ENCODE measurements at regions not wholly inside any gene's neighbourhood (a gene's known extent, or its start where the extent isn't known, plus 50 kb on each side); places are given as distances from the start of the nearest gene placed in this dataset.

GRCh38 chr2:16548036-16548435 is 117.6 kb downstream of the CYRIA start:
- Mint-ChIP-seq H3K27ac (no peak overlapping the region), H3K9me3 (no peaks in the 10 kb centered on the region), H3K4me3 (no peak overlapping the region), H3K4me1 (no peaks in the 10 kb centered on the region), H3K27me3 (no peaks in the 10 kb centered on the region), H3K36me3 (no peaks in the 10 kb centered on the region)
- DNase-seq = no peak
- no peak for ATAC-seq (ENCODE audit: low read depth)
- POLR2A ChIA-PET = no interaction called here

GRCh38 chr2:16546128-16546754 is 119.4 kb downstream of the CYRIA start:
- no peaks in the 10 kb centered on the region for H3K27me3 Mint-ChIP-seq
- ATAC-seq (ENCODE audit: low read depth) (no peak), DNase-seq (no peak)
- no peak overlapping the region for H3K4me3 Mint-ChIP-seq
- H3K27ac Mint-ChIP-seq = no peak overlapping the region
- no peaks in the 10 kb centered on the region for H3K36me3 Mint-ChIP-seq
- H3K9me3 Mint-ChIP-seq = no peaks in the 10 kb centered on the region
- H3K4me1 Mint-ChIP-seq = no peaks in the 10 kb centered on the region
- POLR2A ChIA-PET = no interaction called here

- POLR2A ChIA-PET = no interaction called here
- DNase-seq = no peak
- Mint-ChIP-seq H3K27ac (no peak overlapping the region), H3K4me1 (no peaks in the 10 kb centered on the region), H3K4me3 (no peak overlapping the region), H3K9me3 (no peaks in the 10 kb centered on the region), H3K27me3 (peaks cover 2% of the 10 kb centered on the region), H3K36me3 (no peaks in the 10 kb centered on the region)
- no peak for ATAC-seq (ENCODE audit: low read depth)
Measured at GRCh38 chr2:16538707-16539106, 126.9 kb downstream of the CYRIA start.

- Mint-ChIP-seq H3K36me3 (no peaks in the 10 kb centered on the region), H3K27ac (no peak overlapping the region), H3K4me1 (no peaks in the 10 kb centered on the region), H3K4me3 (no peak overlapping the region), H3K9me3 (no peaks in the 10 kb centered on the region), H3K27me3 (peaks cover 2% of the 10 kb centered on the region)
- ATAC-seq (ENCODE audit: low read depth) (no peak), DNase-seq (no peak)
- POLR2A ChIA-PET = no interaction called here
Measured at GRCh38 chr2:16537347-16537746, 128.3 kb downstream of the CYRIA start.

GRCh38 chr2:16526193-16526592 is 139.4 kb downstream of the CYRIA start:
- no peaks in the 10 kb centered on the region for H3K27me3 Mint-ChIP-seq
- DNase-seq (no peak), ATAC-seq (ENCODE audit: low read depth) (no peak)
- H3K27ac Mint-ChIP-seq = no peak overlapping the region
- H3K4me1 Mint-ChIP-seq = no peaks in the 10 kb centered on the region
- POLR2A ChIA-PET = no interaction called here
- H3K9me3 Mint-ChIP-seq = no peaks in the 10 kb centered on the region
- no peak overlapping the region for H3K4me3 Mint-ChIP-seq
- no peaks in the 10 kb centered on the region for H3K36me3 Mint-ChIP-seq

- no peak overlapping the region for H3K27ac Mint-ChIP-seq
- no peak for ATAC-seq (ENCODE audit: low read depth)
- DNase-seq = no peak
- POLR2A ChIA-PET = no interaction called here
- no peaks in the 10 kb centered on the region for H3K4me1 Mint-ChIP-seq
- H3K9me3 Mint-ChIP-seq = no peaks in the 10 kb centered on the region
- no peaks in the 10 kb centered on the region for H3K27me3 Mint-ChIP-seq
- no peak overlapping the region for H3K4me3 Mint-ChIP-seq
- no peaks in the 10 kb centered on the region for H3K36me3 Mint-ChIP-seq
Measured at GRCh38 chr2:16525265-16525887, 140.3 kb downstream of the CYRIA start.

- POLR2A ChIA-PET = no interaction called here
- H3K27me3 Mint-ChIP-seq = no peaks in the 10 kb centered on the region
- no peak overlapping the region for H3K27ac Mint-ChIP-seq
- ATAC-seq (ENCODE audit: low read depth) (no peak), DNase-seq (no peak)
- no peak overlapping the region for H3K4me3 Mint-ChIP-seq
- no peaks in the 10 kb centered on the region for H3K4me1 Mint-ChIP-seq
- H3K9me3 Mint-ChIP-seq = no peaks in the 10 kb centered on the region
- no peaks in the 10 kb centered on the region for H3K36me3 Mint-ChIP-seq
Measured at GRCh38 chr2:16523711-16524110, 141.9 kb downstream of the CYRIA start.

GRCh38 chr2:16522031-16522831 is 143.4 kb downstream of the CYRIA start:
- Mint-ChIP-seq H3K27ac (no peak overlapping the region), H3K9me3 (no peaks in the 10 kb centered on the region), H3K4me3 (no peak overlapping the region), H3K36me3 (no peaks in the 10 kb centered on the region), H3K4me1 (no peaks in the 10 kb centered on the region), H3K27me3 (peaks cover 2% of the 10 kb centered on the region)
- DNase-seq (no peak), ATAC-seq (ENCODE audit: low read depth) (no peak)
- POLR2A ChIA-PET = no interaction called here

GRCh38 chr2:16520891-16521290 is 144.7 kb downstream of the CYRIA start:
- H3K4me1 Mint-ChIP-seq = no peaks in the 10 kb centered on the region
- H3K27me3 Mint-ChIP-seq = peaks cover 2% of the 10 kb centered on the region
- no peak overlapping the region for H3K27ac Mint-ChIP-seq
- DNase-seq = no peak
- H3K9me3 Mint-ChIP-seq = no peaks in the 10 kb centered on the region
- POLR2A ChIA-PET = no interaction called here
- ATAC-seq (ENCODE audit: low read depth) = no peak
- H3K36me3 Mint-ChIP-seq = no peaks in the 10 kb centered on the region
- no peak overlapping the region for H3K4me3 Mint-ChIP-seq

- peaks cover 9% of the 10 kb centered on the region for H3K27me3 Mint-ChIP-seq
- H3K36me3 Mint-ChIP-seq = no peaks in the 10 kb centered on the region
- POLR2A ChIA-PET = no interaction called here
- no peaks in the 10 kb centered on the region for H3K4me1 Mint-ChIP-seq
- H3K9me3 Mint-ChIP-seq = no peaks in the 10 kb centered on the region
- no peak overlapping the region for H3K4me3 Mint-ChIP-seq
- DNase-seq = no peak
- H3K27ac Mint-ChIP-seq = no peak overlapping the region
- ATAC-seq (ENCODE audit: low read depth) = no peak
Measured at GRCh38 chr2:16515696-16516095, 149.9 kb downstream of the CYRIA start.

- no peak overlapping the region for H3K27ac Mint-ChIP-seq
- H3K36me3 Mint-ChIP-seq = no peaks in the 10 kb centered on the region
- H3K27me3 Mint-ChIP-seq = peaks cover 19% of the 10 kb centered on the region
- H3K4me1 Mint-ChIP-seq = no peaks in the 10 kb centered on the region
- DNase-seq = no peak
- no peaks in the 10 kb centered on the region for H3K9me3 Mint-ChIP-seq
- H3K4me3 Mint-ChIP-seq = no peak overlapping the region
- ATAC-seq (ENCODE audit: low read depth) = no peak
- POLR2A ChIA-PET = no interaction called here
Measured at GRCh38 chr2:16513626-16514025, 152.0 kb downstream of the CYRIA start.

- Mint-ChIP-seq H3K9me3 (no peaks in the 10 kb centered on the region), H3K27me3 (peaks cover 33% of the 10 kb centered on the region), H3K4me3 (no peak overlapping the region), H3K27ac (no peak overlapping the region), H3K36me3 (no peaks in the 10 kb centered on the region), H3K4me1 (no peaks in the 10 kb centered on the region)
- ATAC-seq (ENCODE audit: low read depth) (no peak), DNase-seq (no peak)
- POLR2A ChIA-PET = no interaction called here
Measured at GRCh38 chr2:16511041-16511440, 154.6 kb downstream of the CYRIA start.

- no peaks in the 10 kb centered on the region for H3K36me3 Mint-ChIP-seq
- no peak overlapping the region for H3K27ac Mint-ChIP-seq
- peaks cover 33% of the 10 kb centered on the region for H3K27me3 Mint-ChIP-seq
Measured at GRCh38 chr2:16509042-16509441, 156.6 kb downstream of the CYRIA start.

GRCh38 chr2:16508490-16508851 is 157.2 kb downstream of the CYRIA start:
- Mint-ChIP-seq H3K27me3 (peaks cover 33% of the 10 kb centered on the region), H3K9me3 (no peaks in the 10 kb centered on the region), H3K36me3 (no peaks in the 10 kb centered on the region), H3K4me1 (no peaks in the 10 kb centered on the region), H3K4me3 (no peak overlapping the region), H3K27ac (no peak overlapping the region)
- ATAC-seq (ENCODE audit: low read depth) (no peak), DNase-seq (no peak)
- POLR2A ChIA-PET = no interaction called here

More at GRCh38 chr2:16509042-16509441, 156.6 kb downstream of the CYRIA start:
- H3K4me1 Mint-ChIP-seq = no peaks in the 10 kb centered on the region
- no peaks in the 10 kb centered on the region for H3K9me3 Mint-ChIP-seq
- no peak overlapping the region for H3K4me3 Mint-ChIP-seq
- POLR2A ChIA-PET = interaction anchor here (0.6 kb wide), 1 partner anchor 231 kb away, joined by 3 read pairs; no protein-coding TSS in a partner anchor
- ATAC-seq (ENCODE audit: low read depth) (no peak), DNase-seq (no peak)

Measured in activated naive CD8-positive, alpha-beta T cell treated with anti-CD3 and anti-CD28 coated beads, Interleukin-2, amount 10 ng/mL, durations not matched to agents 7 days and 5 days (primary cell).